ENCODE measurements at regions not wholly inside any gene's neighbourhood (a gene's known extent, or its start where the extent isn't known, plus 50 kb on each side); places are given as distances from the start of the nearest gene placed in this dataset.
A peak's percentile ranks its signal among the peaks of the same experiment; 100 is the strongest.

GRCh38 chr17:55668312-55668920 lies 54.2 kb downstream of the TMEM100 start:
- no peak for DNase-seq (ENCODE audit: low read depth, low spot score)

GRCh38 chr17:55666806-55667205 lies 55.9 kb downstream of the TMEM100 start:
- DNase-seq (ENCODE audit: low read depth, low spot score), result no peak

- no peak for DNase-seq (ENCODE audit: low read depth, low spot score)
These were observed 58.4 kb downstream of the TMEM100 start for GRCh38 chr17:55664287-55664686.

- no peak for DNase-seq (ENCODE audit: low read depth, low spot score)
These were observed 59.3 kb downstream of the TMEM100 start for GRCh38 chr17:55663400-55663799.

GRCh38 chr17:55661963-55662834 lies 60.5 kb downstream of the TMEM100 start:
- DNase-seq (ENCODE audit: low read depth, low spot score), result no peak

- no peak for DNase-seq (ENCODE audit: low read depth, low spot score)
These were observed 61.4 kb downstream of the TMEM100 start for GRCh38 chr17:55661256-55661758.

GRCh38 chr17:55660178-55660886 lies 62.3 kb downstream of the TMEM100 start:
- DNase-seq (ENCODE audit: low read depth, low spot score), result no peak

GRCh38 chr17:55659661-55660060 lies 63.0 kb downstream of the TMEM100 start:
- no peak for DNase-seq (ENCODE audit: low read depth, low spot score)

- no peak for DNase-seq (ENCODE audit: low read depth, low spot score)
These were observed 66.9 kb downstream of the TMEM100 start for GRCh38 chr17:55655777-55656176.

GRCh38 chr17:55654821-55655220 lies 67.8 kb downstream of the TMEM100 start:
- no peak for DNase-seq (ENCODE audit: low read depth, low spot score)

- DNase-seq (ENCODE audit: low read depth, low spot score), result no peak
These were observed 68.6 kb downstream of the TMEM100 start for GRCh38 chr17:55654022-55654421.

GRCh38 chr17:55652825-55653224 lies 69.8 kb downstream of the TMEM100 start:
- no peak for DNase-seq (ENCODE audit: low read depth, low spot score)

GRCh38 chr17:55652114-55652823 lies 70.4 kb downstream of the TMEM100 start:
- DNase-seq (ENCODE audit: low read depth, low spot score), result no peak

GRCh38 chr17:55649957-55650597 lies 72.6 kb downstream of the TMEM100 start:
- no peak for DNase-seq (ENCODE audit: low read depth, low spot score)

GRCh38 chr17:55648086-55648485 lies 74.6 kb downstream of the TMEM100 start:
- no peak for DNase-seq (ENCODE audit: low read depth, low spot score)

- DNase-seq (ENCODE audit: low read depth, low spot score), result no peak
These were observed 77.3 kb downstream of the TMEM100 start for GRCh38 chr17:55645361-55645760.

- DNase-seq (ENCODE audit: low read depth, low spot score), result no peak
These were observed 78.3 kb downstream of the TMEM100 start for GRCh38 chr17:55644346-55644745.

- no peak for DNase-seq (ENCODE audit: low read depth, low spot score)
These were observed 79.9 kb downstream of the TMEM100 start for GRCh38 chr17:55642741-55643140.

- peak; percentile 28 for DNase-seq (ENCODE audit: low read depth, low spot score)
These were observed 81.0 kb downstream of the TMEM100 start for GRCh38 chr17:55641676-55642081.

GRCh38 chr17:55639096-55639495 lies 83.6 kb downstream of the TMEM100 start:
- no peak for DNase-seq (ENCODE audit: low read depth, low spot score)

GRCh38 chr17:55635253-55635914 lies 87.3 kb downstream of the TMEM100 start:
- no peak for DNase-seq (ENCODE audit: low read depth, low spot score)

All from iPS DF 19.7 (cell line).